HG03457 (cell line): ENCODE measurements at regions not wholly inside any gene's neighbourhood (a gene's known extent, or its start where the extent isn't known, plus 50 kb on each side); places are given as distances from the start of the nearest gene placed in this dataset.

Source experiments
- ATAC-seq: cut with Tn5 transposase; IDR thresholded peaks from one replicate; pipeline ENCODE4 v1.9.1; 2021; ENCODE audit warnings: moderate number of reproducible peaks; ENCODE audit not compliant: unreplicated experiment

- no peak for ATAC-seq
Measured at GRCh38 chr1:83689921-83690868, 308.7 kb downstream of the TTLL7 start.

GRCh38 chr1:83682132-83682531, 316.8 kb downstream of the TTLL7 start:
- no peak for ATAC-seq

- ATAC-seq, result no peak
Measured at GRCh38 chr1:83676106-83676505, 322.8 kb downstream of the TTLL7 start.

- no peak for ATAC-seq
Measured at GRCh38 chr1:83673312-83673711, 325.6 kb downstream of the TTLL7 start.

- no peak for ATAC-seq
Measured at GRCh38 chr1:83671586-83671985, 327.3 kb downstream of the TTLL7 start.

GRCh38 chr1:83670909-83671565, 327.9 kb downstream of the TTLL7 start:
- ATAC-seq, result no peak

GRCh38 chr1:83641796-83642443, 357.0 kb downstream of the TTLL7 start:
- no peak for ATAC-seq

- ATAC-seq, result no peak
Measured at GRCh38 chr1:83641206-83641658, 357.7 kb downstream of the TTLL7 start.

GRCh38 chr1:83639785-83640184, 359.1 kb downstream of the TTLL7 start:
- ATAC-seq, result no peak

GRCh38 chr1:83637586-83637985, 361.3 kb downstream of the TTLL7 start:
- no peak for ATAC-seq

- no peak for ATAC-seq
Measured at GRCh38 chr1:83637009-83637408, 361.9 kb downstream of the TTLL7 start.

GRCh38 chr1:83632906-83633305, 366.0 kb downstream of the TTLL7 start:
- ATAC-seq, result no peak

- ATAC-seq, result no peak
Measured at GRCh38 chr1:83631851-83632250, 367.1 kb downstream of the TTLL7 start.

- no peak for ATAC-seq
Measured at GRCh38 chr1:83627045-83627444, 371.9 kb downstream of the TTLL7 start.

- no peak for ATAC-seq
Measured at GRCh38 chr1:83626603-83627002, 372.3 kb downstream of the TTLL7 start.

GRCh38 chr1:83625646-83626045, 373.3 kb downstream of the TTLL7 start:
- ATAC-seq, result no peak

GRCh38 chr1:83620016-83620415, 378.9 kb downstream of the TTLL7 start:
- no peak for ATAC-seq

- ATAC-seq, result no peak
Measured at GRCh38 chr1:83619170-83619896, 379.6 kb downstream of the TTLL7 start.

GRCh38 chr1:83617883-83618282, 381.0 kb downstream of the TTLL7 start:
- ATAC-seq, result no peak

- no peak for ATAC-seq
Measured at GRCh38 chr1:83615370-83615769, 383.6 kb downstream of the TTLL7 start.

GRCh38 chr1:83606416-83606955, 392.4 kb downstream of the TTLL7 start:
- no peak for ATAC-seq
